ENCODE measurements at regions not wholly inside any gene's neighbourhood (a gene's known extent, or its start where the extent isn't known, plus 50 kb on each side); places are given as distances from the start of the nearest gene placed in this dataset.

- H3K4me3 ChIP-seq (ENCODE audit: control insufficient read depth, low read depth, low read length): no peak overlapping the region
- TF ChIP-seq CTCF (IDR thresholded peaks at IDR 0.05; ENCODE audit: control insufficient read depth, insufficient read depth, low read depth, low read length, missing control alignments): no peak
- no peak for DNase-seq (ENCODE audit: low read depth)
Observed at GRCh38 chr5:29942089-29942488, 1251.4 kb upstream of the CDH6 start.

- DNase-seq (ENCODE audit: low read depth): no peak
- TF ChIP-seq CTCF (IDR thresholded peaks at IDR 0.05; ENCODE audit: control insufficient read depth, insufficient read depth, low read depth, low read length, missing control alignments): no peak
- H3K4me3 ChIP-seq (ENCODE audit: control insufficient read depth, low read depth, low read length): no peak overlapping the region
Observed at GRCh38 chr5:29939988-29940387, 1253.5 kb upstream of the CDH6 start.

- H3K4me3 ChIP-seq (ENCODE audit: control insufficient read depth, low read depth, low read length): no peak overlapping the region
- TF ChIP-seq CTCF (IDR thresholded peaks at IDR 0.05; ENCODE audit: control insufficient read depth, insufficient read depth, low read depth, low read length, missing control alignments): no peak
- DNase-seq (ENCODE audit: low read depth): no peak
Observed at GRCh38 chr5:29935371-29935770, 1258.1 kb upstream of the CDH6 start.

GRCh38 chr5:29930316-29930715 lies 1263.2 kb upstream of the CDH6 start:
- no peak overlapping the region for H3K4me3 ChIP-seq (ENCODE audit: control insufficient read depth, low read depth, low read length)
- DNase-seq (ENCODE audit: low read depth): no peak
- no peak for TF ChIP-seq CTCF (IDR thresholded peaks at IDR 0.05; ENCODE audit: control insufficient read depth, insufficient read depth, low read depth, low read length, missing control alignments)

GRCh38 chr5:29924107-29924506 lies 1269.4 kb upstream of the CDH6 start:
- no peak overlapping the region for H3K4me3 ChIP-seq (ENCODE audit: control insufficient read depth, low read depth, low read length)
- TF ChIP-seq CTCF (IDR thresholded peaks at IDR 0.05; ENCODE audit: control insufficient read depth, insufficient read depth, low read depth, low read length, missing control alignments): no peak
- DNase-seq (ENCODE audit: low read depth): no peak

- DNase-seq (ENCODE audit: low read depth): no peak
- no peak overlapping the region for H3K4me3 ChIP-seq (ENCODE audit: control insufficient read depth, low read depth, low read length)
- TF ChIP-seq CTCF (IDR thresholded peaks at IDR 0.05; ENCODE audit: control insufficient read depth, insufficient read depth, low read depth, low read length, missing control alignments): no peak
Observed at GRCh38 chr5:29905626-29906353, 1287.7 kb upstream of the CDH6 start.

All from AG09309 (cell line).